ENCODE measurements at regions not wholly inside any gene's neighbourhood (a gene's known extent, or its start where the extent isn't known, plus 50 kb on each side); places are given as distances from the start of the nearest gene placed in this dataset.

DNA sequence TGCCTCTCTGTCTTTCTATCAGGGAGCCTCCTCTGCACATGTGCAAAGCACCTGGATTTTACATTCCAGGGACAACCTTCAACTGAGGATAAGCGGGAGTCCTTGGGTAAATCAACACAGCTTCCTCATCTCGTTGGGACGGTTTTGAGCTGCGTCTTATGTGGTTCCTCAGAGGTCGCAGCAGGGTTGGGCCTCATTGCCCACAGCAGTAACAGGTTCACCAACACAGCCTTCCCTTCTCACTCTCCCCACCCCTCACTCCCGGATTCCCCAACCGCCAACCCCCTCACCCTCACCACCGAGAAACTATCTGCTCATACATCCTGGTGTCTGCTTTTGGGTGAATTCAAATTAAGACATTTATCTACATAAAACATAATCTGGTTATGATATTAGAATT is 155.8 kb upstream of the GGTLC1 start:
- H3K36me3 ChIP-seq (ENCODE audit: control insufficient read depth, insufficient read depth, low read length): no peaks in the 10 kb centered on the region
- H3K27me3 ChIP-seq (replicated peaks; ENCODE audit: control insufficient read depth, insufficient read depth, low read length): no peaks in the 10 kb centered on the region

GRCh38 chr20:24141111-24141510 is 152.5 kb upstream of the GGTLC1 start:
- Histone ChIP-seq H3K36me3 (ENCODE audit: control insufficient read depth, insufficient read depth, low read length) (no peaks in the 10 kb centered on the region), H3K4me3 (replicated peaks; ENCODE audit: low read depth, low read length) (no peak overlapping the region), H3K27me3 (replicated peaks; ENCODE audit: control insufficient read depth, insufficient read depth, low read length) (no peaks in the 10 kb centered on the region)
- TF ChIP-seq, protein P1, sequence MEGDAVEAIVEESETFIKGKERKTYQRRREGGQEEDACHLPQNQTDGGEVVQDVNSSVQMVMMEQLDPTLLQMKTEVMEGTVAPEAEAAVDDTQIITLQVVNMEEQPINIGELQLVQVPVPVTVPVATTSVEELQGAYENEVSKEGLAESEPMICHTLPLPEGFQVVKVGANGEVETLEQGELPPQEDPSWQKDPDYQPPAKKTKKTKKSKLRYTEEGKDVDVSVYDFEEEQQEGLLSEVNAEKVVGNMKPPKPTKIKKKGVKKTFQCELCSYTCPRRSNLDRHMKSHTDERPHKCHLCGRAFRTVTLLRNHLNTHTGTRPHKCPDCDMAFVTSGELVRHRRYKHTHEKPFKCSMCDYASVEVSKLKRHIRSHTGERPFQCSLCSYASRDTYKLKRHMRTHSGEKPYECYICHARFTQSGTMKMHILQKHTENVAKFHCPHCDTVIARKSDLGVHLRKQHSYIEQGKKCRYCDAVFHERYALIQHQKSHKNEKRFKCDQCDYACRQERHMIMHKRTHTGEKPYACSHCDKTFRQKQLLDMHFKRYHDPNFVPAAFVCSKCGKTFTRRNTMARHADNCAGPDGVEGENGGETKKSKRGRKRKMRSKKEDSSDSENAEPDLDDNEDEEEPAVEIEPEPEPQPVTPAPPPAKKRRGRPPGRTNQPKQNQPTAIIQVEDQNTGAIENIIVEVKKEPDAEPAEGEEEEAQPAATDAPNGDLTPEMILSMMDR (IDR thresholded peaks at IDR 0.05; ENCODE audit: insufficient read depth, low read length, poor library complexity, severe bottlenecking): no peak
- DNase-seq (ENCODE audit: extremely low read depth, insufficient read length): no peak

More for the DNA sequence above, 155.8 kb upstream of the GGTLC1 start:
- TF ChIP-seq, protein P1 (IDR thresholded peaks at IDR 0.05; ENCODE audit: insufficient read depth, low read length, poor library complexity, severe bottlenecking): no peak
- DNase-seq (ENCODE audit: extremely low read depth, insufficient read length): no peak
- no peak overlapping the region for H3K4me3 ChIP-seq (replicated peaks; ENCODE audit: low read depth, low read length)

DNA sequence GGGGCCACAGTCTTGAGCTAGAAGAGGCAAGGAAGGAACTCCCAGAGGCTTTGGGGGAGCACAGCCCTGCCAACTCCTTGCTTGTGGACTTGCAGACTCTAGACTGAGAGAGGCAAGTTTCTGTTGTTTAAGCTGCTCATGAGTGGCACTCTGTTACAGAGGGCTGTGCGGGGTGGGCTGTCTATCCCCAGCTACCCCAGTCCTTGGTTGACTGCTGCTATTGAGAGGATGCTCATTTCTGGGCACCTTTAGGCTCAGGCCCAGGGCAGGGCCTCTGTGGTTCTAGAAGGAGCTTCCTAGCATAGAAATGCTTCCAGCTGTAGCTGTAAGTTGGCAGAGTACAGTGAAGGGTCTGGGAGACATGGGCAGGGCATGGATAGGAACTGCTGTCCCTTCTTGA is 151.3 kb upstream of the GGTLC1 start:
- TF ChIP-seq, protein P1 (IDR thresholded peaks at IDR 0.05; ENCODE audit: insufficient read depth, low read length, poor library complexity, severe bottlenecking): no peak
- H3K4me3 ChIP-seq (replicated peaks; ENCODE audit: low read depth, low read length): no peak overlapping the region
- no peaks in the 10 kb centered on the region; the same call in 1 of the 2 replicates for H3K27me3 ChIP-seq (replicated peaks; ENCODE audit: control insufficient read depth, insufficient read depth, low read length)
- no peak for DNase-seq (ENCODE audit: extremely low read depth, insufficient read length)
- no peaks in the 10 kb centered on the region for H3K36me3 ChIP-seq (ENCODE audit: control insufficient read depth, insufficient read depth, low read length)

GRCh38 chr20:24138951-24139350 is 150.4 kb upstream of the GGTLC1 start:
- H3K36me3 ChIP-seq (ENCODE audit: control insufficient read depth, insufficient read depth, low read length): no peaks in the 10 kb centered on the region
- no peak for DNase-seq (ENCODE audit: extremely low read depth, insufficient read length)
- TF ChIP-seq, protein P1 (IDR thresholded peaks at IDR 0.05; ENCODE audit: insufficient read depth, low read length, poor library complexity, severe bottlenecking): no peak

GRCh38 chr20:24138196-24138857 is 149.7 kb upstream of the GGTLC1 start:
- Histone ChIP-seq H3K27me3 (replicated peaks; ENCODE audit: control insufficient read depth, insufficient read depth, low read length) (no peaks in the 10 kb centered on the region; the same call in 1 of the 2 replicates), H3K36me3 (ENCODE audit: control insufficient read depth, insufficient read depth, low read length) (no peaks in the 10 kb centered on the region), H3K4me3 (replicated peaks; ENCODE audit: low read depth, low read length) (no peak overlapping the region)
- TF ChIP-seq, protein P1 (IDR thresholded peaks at IDR 0.05; ENCODE audit: insufficient read depth, low read length, poor library complexity, severe bottlenecking): no peak
- no peak for DNase-seq (ENCODE audit: extremely low read depth, insufficient read length)

More at GRCh38 chr20:24138951-24139350, 150.4 kb upstream of the GGTLC1 start:
- no peaks in the 10 kb centered on the region; the same call in 1 of the 2 replicates for H3K27me3 ChIP-seq (replicated peaks; ENCODE audit: control insufficient read depth, insufficient read depth, low read length)
- no peak overlapping the region for H3K4me3 ChIP-seq (replicated peaks; ENCODE audit: low read depth, low read length)

Measured in GM06990 (cell line).